ENCODE measurements at regions not wholly inside any gene's neighbourhood (a gene's known extent, or its start where the extent isn't known, plus 50 kb on each side); places are given as distances from the start of the nearest gene placed in this dataset.

DNA sequence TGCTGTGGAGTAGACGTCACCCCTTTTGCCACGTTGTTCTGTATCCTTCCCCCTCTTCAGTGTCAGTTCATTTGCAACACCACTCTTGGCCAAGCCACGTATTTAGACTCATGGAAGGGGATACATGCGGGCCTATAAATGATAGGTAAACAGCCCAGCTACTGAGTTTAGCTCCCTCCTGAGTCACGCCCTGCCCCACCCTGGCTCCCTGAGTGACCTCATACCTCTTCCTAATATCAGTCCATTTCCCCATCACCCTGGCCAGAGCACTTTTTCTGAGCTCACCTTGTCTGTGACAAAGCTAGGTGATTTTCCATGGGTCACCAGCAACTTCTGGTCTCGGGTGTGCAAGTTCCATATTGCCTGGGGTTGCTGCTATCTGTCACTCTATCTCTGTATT is 147.2 kb upstream of the MAF start:
- BruUV-seq (replicated peaks) = no TSS peak
- DNase-seq (no peak), ATAC-seq (no peak)
- H3F3A ChIP-seq (ENCODE audit: low read length, unreplicated experiment) = no peaks in the 10 kb centered on the region
- intact Hi-C loops (cut with micrococcal nuclease) = no loop called here
- H4K20me1 ChIP-seq (ENCODE audit: low read length) = no peaks in the 10 kb centered on the region
- no peaks in the 10 kb centered on the region for H3K9me2 ChIP-seq (replicated peaks; ENCODE audit: low read length)
- H3K36me3 ChIP-seq (ENCODE audit: low read depth, low read length) = no peaks in the 10 kb centered on the region
- no peak overlapping the region for H2AFZ ChIP-seq (ENCODE audit: low read length)
- H3K27me3 ChIP-seq (ENCODE audit: low read length) = no peaks in the 10 kb centered on the region
- H3K4me2 ChIP-seq (ENCODE audit: low read length) = no peak overlapping the region
- H3K27ac ChIP-seq (ENCODE audit: low read length) = no peak overlapping the region
- no peak overlapping the region for H3K4me3 ChIP-seq (ENCODE audit: low read length)
- no peak for TF ChIP-seq EZH2 (IDR thresholded peaks at IDR 0.05; ENCODE audit: low read length, unreplicated experiment)
- TF ChIP-seq EZH2phosphoT487 (IDR thresholded peaks at IDR 0.05; ENCODE audit: borderline replicate concordance, low read length) = no peak
- TF ChIP-seq, protein P1, sequence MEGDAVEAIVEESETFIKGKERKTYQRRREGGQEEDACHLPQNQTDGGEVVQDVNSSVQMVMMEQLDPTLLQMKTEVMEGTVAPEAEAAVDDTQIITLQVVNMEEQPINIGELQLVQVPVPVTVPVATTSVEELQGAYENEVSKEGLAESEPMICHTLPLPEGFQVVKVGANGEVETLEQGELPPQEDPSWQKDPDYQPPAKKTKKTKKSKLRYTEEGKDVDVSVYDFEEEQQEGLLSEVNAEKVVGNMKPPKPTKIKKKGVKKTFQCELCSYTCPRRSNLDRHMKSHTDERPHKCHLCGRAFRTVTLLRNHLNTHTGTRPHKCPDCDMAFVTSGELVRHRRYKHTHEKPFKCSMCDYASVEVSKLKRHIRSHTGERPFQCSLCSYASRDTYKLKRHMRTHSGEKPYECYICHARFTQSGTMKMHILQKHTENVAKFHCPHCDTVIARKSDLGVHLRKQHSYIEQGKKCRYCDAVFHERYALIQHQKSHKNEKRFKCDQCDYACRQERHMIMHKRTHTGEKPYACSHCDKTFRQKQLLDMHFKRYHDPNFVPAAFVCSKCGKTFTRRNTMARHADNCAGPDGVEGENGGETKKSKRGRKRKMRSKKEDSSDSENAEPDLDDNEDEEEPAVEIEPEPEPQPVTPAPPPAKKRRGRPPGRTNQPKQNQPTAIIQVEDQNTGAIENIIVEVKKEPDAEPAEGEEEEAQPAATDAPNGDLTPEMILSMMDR (conservative IDR thresholded peaks at IDR 0.05; ENCODE audit: low read depth, low read length) = no peak
- no peaks in the 10 kb centered on the region for H3K4me1 ChIP-seq (ENCODE audit: insufficient read depth, low read length)
- H3K9ac ChIP-seq (ENCODE audit: low read length) = no peak overlapping the region
- no peaks in the 10 kb centered on the region for H3K9me3 ChIP-seq (ENCODE audit: low read length)
- CTCF ChIA-PET = no interaction called here
- no peaks in the 10 kb centered on the region for H3K79me2 ChIP-seq (ENCODE audit: low read length)
- POLR2A ChIA-PET (ENCODE audit: unreplicated experiment) = no interaction called here

DNA sequence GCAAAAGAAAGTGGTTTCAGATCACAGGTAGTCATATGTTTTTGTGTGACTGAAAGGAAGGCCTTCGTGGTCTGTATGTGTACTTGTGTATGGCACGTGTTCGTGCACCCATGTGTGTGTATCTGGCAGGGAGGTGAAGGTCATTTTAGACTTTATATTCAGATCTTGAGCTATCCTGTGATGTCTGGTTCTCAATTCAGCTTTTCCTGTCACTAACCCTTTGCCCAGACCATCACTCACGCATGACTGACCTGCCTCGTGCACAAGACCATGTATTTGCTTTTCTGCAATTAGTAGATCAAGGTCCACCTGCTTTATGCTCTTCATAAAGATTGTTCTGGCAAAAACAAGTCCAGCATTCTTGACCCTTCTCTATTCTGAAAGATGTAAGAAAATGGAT is 139.7 kb upstream of the MAF start:
- Histone ChIP-seq H3K36me3 (ENCODE audit: low read depth, low read length) (no peaks in the 10 kb centered on the region), H3K4me1 (ENCODE audit: insufficient read depth, low read length) (no peaks in the 10 kb centered on the region), H3K4me3 (ENCODE audit: low read length) (no peak overlapping the region), H2AFZ (ENCODE audit: low read length) (no peak overlapping the region), H3K9me2 (replicated peaks; ENCODE audit: low read length) (no peaks in the 10 kb centered on the region), H3K27me3 (ENCODE audit: low read length) (no peaks in the 10 kb centered on the region), H3F3A (ENCODE audit: low read length, unreplicated experiment) (no peaks in the 10 kb centered on the region), H3K27ac (ENCODE audit: low read length) (no peak overlapping the region), H4K20me1 (ENCODE audit: low read length) (no peaks in the 10 kb centered on the region), H3K4me2 (ENCODE audit: low read length) (no peak overlapping the region), H3K9me3 (ENCODE audit: low read length) (no peaks in the 10 kb centered on the region), H3K9ac (ENCODE audit: low read length) (no peak overlapping the region), H3K79me2 (ENCODE audit: low read length) (no peaks in the 10 kb centered on the region)
- intact Hi-C loops (cut with micrococcal nuclease) = no loop called here
- ChIA-PET CTCF (no interaction called here), POLR2A (ENCODE audit: unreplicated experiment) (no interaction called here)
- TF ChIP-seq EZH2phosphoT487 (IDR thresholded peaks at IDR 0.05; ENCODE audit: borderline replicate concordance, low read length) = no peak
- TF ChIP-seq, protein P1 (conservative IDR thresholded peaks at IDR 0.05; ENCODE audit: low read depth, low read length) = no peak
- TF ChIP-seq EZH2 (IDR thresholded peaks at IDR 0.05; ENCODE audit: low read length, unreplicated experiment) = no peak
- DNase-seq (no peak), ATAC-seq (no peak)
- no TSS peak for BruUV-seq (replicated peaks)

DNA sequence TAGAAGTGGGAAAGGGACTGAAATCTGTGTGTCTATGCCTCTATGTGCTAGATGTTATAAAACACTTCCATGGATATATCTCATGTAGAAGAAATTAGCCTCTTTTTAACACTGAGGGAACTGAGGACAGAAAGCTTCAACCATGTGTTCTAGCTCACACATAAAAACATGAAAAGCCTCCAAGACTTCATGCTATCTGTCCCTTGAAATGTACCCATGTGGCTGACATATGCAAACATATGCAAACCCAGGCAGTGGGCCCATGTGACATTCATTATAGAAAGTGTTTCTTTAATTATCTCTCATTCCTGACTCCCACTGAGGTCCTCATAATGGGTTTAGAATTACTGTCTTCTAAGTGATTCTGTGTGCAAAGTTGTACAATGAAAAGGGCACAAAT is 134.7 kb upstream of the MAF start:
- no peak overlapping the region for H3K4me3 ChIP-seq (ENCODE audit: low read length)
- H3K4me1 ChIP-seq (ENCODE audit: insufficient read depth, low read length) = no peaks in the 10 kb centered on the region
- no peak for ATAC-seq
- no peaks in the 10 kb centered on the region for H4K20me1 ChIP-seq (ENCODE audit: low read length)
- TF ChIP-seq, protein P1 (conservative IDR thresholded peaks at IDR 0.05; ENCODE audit: low read depth, low read length) = no peak
- TF ChIP-seq EZH2 (IDR thresholded peaks at IDR 0.05; ENCODE audit: low read length, unreplicated experiment) = no peak
- TF ChIP-seq EZH2phosphoT487 (IDR thresholded peaks at IDR 0.05; ENCODE audit: borderline replicate concordance, low read length) = no peak
- ChIA-PET CTCF (no interaction called here), POLR2A (ENCODE audit: unreplicated experiment) (no interaction called here)
- no peaks in the 10 kb centered on the region for H3K9me2 ChIP-seq (replicated peaks; ENCODE audit: low read length)
- no peak for DNase-seq
- no peaks in the 10 kb centered on the region for H3F3A ChIP-seq (ENCODE audit: low read length, unreplicated experiment)
- intact Hi-C loops (cut with micrococcal nuclease) = no loop called here
- no peak overlapping the region for H3K9ac ChIP-seq (ENCODE audit: low read length)
- no peaks in the 10 kb centered on the region for H3K79me2 ChIP-seq (ENCODE audit: low read length)
- no peaks in the 10 kb centered on the region for H3K9me3 ChIP-seq (ENCODE audit: low read length)
- no peaks in the 10 kb centered on the region for H3K36me3 ChIP-seq (ENCODE audit: low read depth, low read length)
- no peak overlapping the region for H3K4me2 ChIP-seq (ENCODE audit: low read length)
- H3K27ac ChIP-seq (ENCODE audit: low read length) = no peak overlapping the region
- BruUV-seq (replicated peaks) = no TSS peak
- H3K27me3 ChIP-seq (ENCODE audit: low read length) = no peaks in the 10 kb centered on the region
- H2AFZ ChIP-seq (ENCODE audit: low read length) = no peak overlapping the region

Measured in PC-3 (cell line).